ENCODE measurements at regions not wholly inside any gene's neighbourhood (a gene's known extent, or its start where the extent isn't known, plus 50 kb on each side); places are given as distances from the start of the nearest gene placed in this dataset.

DNA sequence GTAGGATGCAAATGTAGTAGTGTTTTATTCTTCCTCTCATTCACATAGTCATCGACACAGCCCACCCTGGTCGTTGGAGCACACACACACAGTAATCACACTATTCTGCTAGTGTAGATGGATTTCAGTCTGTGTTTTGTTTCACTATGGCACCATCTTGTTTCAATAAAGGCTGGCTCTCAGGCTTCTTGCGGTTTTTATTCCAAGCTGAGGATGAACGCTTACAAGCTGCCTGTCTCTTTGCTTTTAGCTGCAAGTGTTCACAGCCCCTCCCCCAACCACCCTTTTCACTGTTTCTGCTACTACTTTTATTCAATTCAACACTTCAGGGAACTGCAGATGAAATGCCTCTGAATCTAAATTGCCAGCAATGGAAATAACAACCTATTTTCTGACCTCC, 140.9 kb upstream of the PMFBP1 start:
- H3K27me3 ChIP-seq: no peaks in the 10 kb centered on the region
- DNase-seq: no peak
- H3K4me3 ChIP-seq: no peak overlapping the region

GRCh38 chr16:72311426-72311825, 139.5 kb upstream of the PMFBP1 start:
- Histone ChIP-seq H3K27me3 (no peaks in the 10 kb centered on the region), H3K9me3 (0 out of 2 replicates have a peak, but pooled peaks cover 2% of the 10 kb centered on the region), H3K4me3 (no peak overlapping the region), H3K36me3 (no peaks in the 10 kb centered on the region)
- peak; percentile 33 for DNase-seq

More for the DNA sequence above, 140.9 kb upstream of the PMFBP1 start:
- Histone ChIP-seq H3K36me3 (no peaks in the 10 kb centered on the region), H3K9me3 (0 out of 2 replicates have a peak, but pooled peaks cover 2% of the 10 kb centered on the region)

- H3K36me3 ChIP-seq: no peaks in the 10 kb centered on the region
- no peak for DNase-seq
These were observed 137.0 kb upstream of the PMFBP1 start for GRCh38 chr16:72309001-72309400.

GRCh38 chr16:72308396-72308795, 136.4 kb upstream of the PMFBP1 start:
- no peak for DNase-seq
- H3K4me3 ChIP-seq: no peak overlapping the region
- 0 out of 2 replicates have a peak, but pooled peaks cover 2% of the 10 kb centered on the region for H3K9me3 ChIP-seq
- no peaks in the 10 kb centered on the region for H3K36me3 ChIP-seq
- no peaks in the 10 kb centered on the region for H3K27me3 ChIP-seq

More at GRCh38 chr16:72309001-72309400, 137.0 kb upstream of the PMFBP1 start:
- Histone ChIP-seq H3K9me3 (0 out of 2 replicates have a peak, but pooled peaks cover 2% of the 10 kb centered on the region), H3K27me3 (no peaks in the 10 kb centered on the region), H3K4me3 (no peak overlapping the region)

DNA sequence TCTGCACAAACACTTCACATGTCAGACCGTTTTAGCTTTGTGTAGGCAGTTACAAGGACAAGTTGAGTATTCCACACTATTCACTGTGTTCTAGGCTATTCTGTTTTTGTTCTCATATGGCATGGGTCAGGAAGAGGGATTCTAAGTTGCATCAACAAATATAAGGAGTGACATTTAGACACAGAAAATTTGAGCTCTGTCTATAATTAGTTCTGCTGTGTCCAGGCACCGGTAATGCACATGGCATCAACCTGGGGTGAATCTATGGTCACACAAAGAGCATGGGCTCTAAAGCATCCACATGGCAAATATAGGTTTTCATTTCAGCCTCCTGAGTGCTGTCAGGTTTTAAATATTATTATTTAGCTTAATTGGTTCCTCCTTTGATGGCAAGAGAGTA, 130.4 kb upstream of the PMFBP1 start:
- DNase-seq: no peak

GRCh38 chr16:72301523-72302236, 129.7 kb upstream of the PMFBP1 start:
- Histone ChIP-seq H3K27me3 (no peaks in the 10 kb centered on the region), H3K9me3 (no peaks in the 10 kb centered on the region)
- no peak for DNase-seq

More for the DNA sequence above, 130.4 kb upstream of the PMFBP1 start:
- no peaks in the 10 kb centered on the region for H3K9me3 ChIP-seq
- no peaks in the 10 kb centered on the region for H3K36me3 ChIP-seq
- H3K4me3 ChIP-seq: no peak overlapping the region
- no peaks in the 10 kb centered on the region for H3K27me3 ChIP-seq

DNA sequence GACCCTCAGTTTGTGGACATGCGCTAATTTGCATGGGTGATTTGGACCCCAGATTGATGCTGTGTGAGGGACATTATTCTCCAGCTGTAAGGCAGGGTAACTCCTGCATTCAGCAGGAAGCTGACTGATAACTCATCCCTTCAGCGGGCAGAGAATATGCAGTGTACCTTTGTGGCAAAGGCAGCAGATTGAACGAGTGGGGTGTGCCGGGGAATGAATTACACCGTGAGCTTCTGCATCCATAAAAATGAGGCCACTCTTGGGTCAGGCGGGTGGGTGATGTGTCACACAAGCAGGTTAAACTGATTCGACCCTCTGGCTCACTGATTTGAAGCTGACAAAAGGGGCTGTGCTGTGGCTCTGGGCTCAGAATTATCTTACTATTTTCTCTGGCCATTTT, 128.9 kb upstream of the PMFBP1 start:
- H3K36me3 ChIP-seq: no peaks in the 10 kb centered on the region
- no peaks in the 10 kb centered on the region for H3K27me3 ChIP-seq
- no peak for DNase-seq
- H3K4me3 ChIP-seq: no peak overlapping the region
- no peaks in the 10 kb centered on the region for H3K9me3 ChIP-seq

More at GRCh38 chr16:72301523-72302236, 129.7 kb upstream of the PMFBP1 start:
- H3K4me3 ChIP-seq: no peak overlapping the region
- H3K36me3 ChIP-seq: no peaks in the 10 kb centered on the region

- DNase-seq: no peak
- no peaks in the 10 kb centered on the region for H3K36me3 ChIP-seq
- H3K4me3 ChIP-seq: no peak overlapping the region
These were observed 127.8 kb upstream of the PMFBP1 start for GRCh38 chr16:72299684-72300243.

GRCh38 chr16:72298961-72299360, 127.0 kb upstream of the PMFBP1 start:
- Histone ChIP-seq H3K36me3 (no peaks in the 10 kb centered on the region), H3K9me3 (no peaks in the 10 kb centered on the region), H3K27me3 (no peaks in the 10 kb centered on the region), H3K4me3 (no peak overlapping the region)
- DNase-seq: no peak

More at GRCh38 chr16:72299684-72300243, 127.8 kb upstream of the PMFBP1 start:
- Histone ChIP-seq H3K27me3 (no peaks in the 10 kb centered on the region), H3K9me3 (no peaks in the 10 kb centered on the region)

GRCh38 chr16:72295914-72296313, 124.0 kb upstream of the PMFBP1 start:
- Histone ChIP-seq H3K27me3 (no peaks in the 10 kb centered on the region), H3K36me3 (no peaks in the 10 kb centered on the region), H3K9me3 (no peaks in the 10 kb centered on the region), H3K4me3 (no peak overlapping the region)
- no peak for DNase-seq

DNA sequence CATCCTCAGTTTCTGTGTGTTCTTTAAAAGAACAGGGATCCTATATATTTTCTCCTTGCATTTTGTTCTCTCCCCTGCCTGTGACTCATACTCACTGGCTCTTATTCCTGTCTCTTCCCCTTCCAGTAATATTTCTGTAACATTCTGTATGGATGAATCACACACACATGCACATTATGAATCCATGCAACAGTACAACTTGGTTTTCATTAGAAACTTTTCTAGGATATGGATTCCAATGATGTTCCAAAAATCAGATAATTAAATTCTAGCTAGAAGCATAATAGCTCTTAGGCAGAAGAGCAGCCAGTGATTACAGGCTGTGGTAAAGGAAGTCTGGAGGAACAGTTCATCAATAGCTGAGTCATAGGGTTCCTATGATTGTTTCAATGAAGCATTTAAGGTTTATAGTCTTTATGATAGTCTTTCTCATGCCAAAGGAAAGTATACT, 119.6 kb upstream of the PMFBP1 start:
- no peaks in the 10 kb centered on the region for H3K27me3 ChIP-seq
- no peaks in the 10 kb centered on the region for H3K36me3 ChIP-seq
- H3K4me3 ChIP-seq: no peak overlapping the region
- DNase-seq: peak; percentile 17
- no peaks in the 10 kb centered on the region for H3K9me3 ChIP-seq

DNA sequence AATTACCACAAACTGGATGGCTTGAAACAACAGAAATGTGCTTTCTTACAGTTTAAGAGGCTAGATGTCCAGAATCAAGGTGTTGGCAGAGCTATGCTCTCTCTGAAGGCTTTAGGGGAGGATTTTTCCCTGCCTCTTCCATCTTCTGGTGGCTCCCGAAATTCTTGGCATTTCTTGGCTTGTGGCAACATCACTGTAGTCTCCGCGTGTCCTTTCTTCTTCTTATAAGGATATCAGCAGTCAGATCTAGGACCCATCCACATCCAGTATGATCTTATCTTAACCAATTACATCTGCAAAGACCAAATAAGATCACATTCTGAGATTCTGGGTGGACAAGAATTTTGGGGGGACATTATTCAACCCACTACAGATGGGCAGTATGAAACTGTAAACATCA, 119.2 kb upstream of the PMFBP1 start:
- Histone ChIP-seq H3K27me3 (no peaks in the 10 kb centered on the region), H3K9me3 (no peaks in the 10 kb centered on the region), H3K4me3 (no peak overlapping the region), H3K36me3 (no peaks in the 10 kb centered on the region)
- DNase-seq: no peak

GRCh38 chr16:72287649-72288048, 115.7 kb upstream of the PMFBP1 start:
- Histone ChIP-seq H3K9me3 (no peaks in the 10 kb centered on the region), H3K36me3 (no peaks in the 10 kb centered on the region), H3K27me3 (no peaks in the 10 kb centered on the region), H3K4me3 (no peak overlapping the region)
- no peak for DNase-seq

GRCh38 chr16:72286936-72287620, 115.1 kb upstream of the PMFBP1 start:
- Histone ChIP-seq H3K4me3 (no peak overlapping the region), H3K27me3 (no peaks in the 10 kb centered on the region), H3K36me3 (no peaks in the 10 kb centered on the region), H3K9me3 (no peaks in the 10 kb centered on the region)
- DNase-seq: no peak

DNA sequence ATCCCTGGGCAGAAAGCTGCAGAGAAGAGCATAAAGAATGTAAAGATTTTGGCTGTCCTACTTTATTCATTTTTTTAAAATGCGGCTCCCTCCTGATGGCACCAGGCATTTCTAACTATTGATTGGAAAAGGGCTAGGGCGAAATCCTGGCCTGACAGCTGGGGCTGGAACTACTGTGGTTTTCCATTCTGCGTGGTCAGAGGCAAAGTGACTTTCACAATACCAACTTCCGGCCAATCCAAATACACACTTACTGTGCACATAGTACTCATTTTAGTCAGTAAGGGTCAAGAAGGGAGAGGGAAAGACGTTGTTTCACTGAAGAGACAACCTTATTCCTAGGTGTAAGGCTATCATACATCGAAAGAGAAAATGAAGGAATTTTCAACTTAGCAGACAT, 113.8 kb upstream of the PMFBP1 start:
- H3K27me3 ChIP-seq: no peaks in the 10 kb centered on the region
- no peaks in the 10 kb centered on the region for H3K36me3 ChIP-seq
- no peaks in the 10 kb centered on the region for H3K9me3 ChIP-seq
- no peak overlapping the region for H3K4me3 ChIP-seq
- DNase-seq: no peak

- H3K36me3 ChIP-seq: no peaks in the 10 kb centered on the region
- no peak overlapping the region for H3K4me3 ChIP-seq
- H3K9me3 ChIP-seq: no peaks in the 10 kb centered on the region
- DNase-seq: no peak
- no peaks in the 10 kb centered on the region for H3K27me3 ChIP-seq
These were observed 113.4 kb upstream of the PMFBP1 start for GRCh38 chr16:72285324-72285723.

- no peaks in the 10 kb centered on the region for H3K9me3 ChIP-seq
- no peak overlapping the region for H3K4me3 ChIP-seq
- DNase-seq: no peak
- H3K27me3 ChIP-seq: no peaks in the 10 kb centered on the region
- no peaks in the 10 kb centered on the region for H3K36me3 ChIP-seq
These were observed 112.3 kb upstream of the PMFBP1 start for GRCh38 chr16:72284042-72284789.
